ENCODE measurements at regions not wholly inside any gene's neighbourhood (a gene's known extent, or its start where the extent isn't known, plus 50 kb on each side); places are given as distances from the start of the nearest gene placed in this dataset.

DNA sequence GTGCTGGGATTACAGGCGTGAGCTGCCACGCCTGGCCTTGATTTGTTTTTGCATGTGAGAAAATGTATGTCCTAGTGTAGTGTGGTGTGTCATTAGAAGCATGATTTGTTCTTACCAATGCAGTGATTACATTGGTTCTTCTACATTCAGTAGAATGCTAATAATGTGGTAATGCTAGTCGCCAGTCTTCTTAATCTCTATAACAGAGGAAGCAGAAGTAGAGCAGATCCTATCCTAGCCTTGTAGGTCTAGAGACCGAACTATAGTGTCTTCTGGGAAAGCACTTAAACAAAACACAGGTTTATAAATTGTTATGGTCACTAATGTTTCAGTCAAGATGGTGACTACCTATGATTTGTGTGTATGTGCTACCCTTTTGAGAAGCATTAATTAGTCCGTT lies 197.5 kb upstream of the DMRT1 start:
- no peaks in the 10 kb centered on the region for H3K27me3 ChIP-seq (ENCODE audit: control insufficient read depth, insufficient read depth, low read length)
- no peak overlapping the region for H3K4me3 ChIP-seq (ENCODE audit: low read length)
- H3K9ac ChIP-seq (ENCODE audit: low read length): no peak overlapping the region
- H3K36me3 ChIP-seq (ENCODE audit: control insufficient read depth, insufficient read depth, low read length): no peaks in the 10 kb centered on the region
- H3K9me3 ChIP-seq (ENCODE audit: control insufficient read depth, low read length): no peaks in the 10 kb centered on the region
- no peaks in the 10 kb centered on the region for H3K4me1 ChIP-seq (ENCODE audit: control insufficient read depth, insufficient read depth, low read length)

DNA sequence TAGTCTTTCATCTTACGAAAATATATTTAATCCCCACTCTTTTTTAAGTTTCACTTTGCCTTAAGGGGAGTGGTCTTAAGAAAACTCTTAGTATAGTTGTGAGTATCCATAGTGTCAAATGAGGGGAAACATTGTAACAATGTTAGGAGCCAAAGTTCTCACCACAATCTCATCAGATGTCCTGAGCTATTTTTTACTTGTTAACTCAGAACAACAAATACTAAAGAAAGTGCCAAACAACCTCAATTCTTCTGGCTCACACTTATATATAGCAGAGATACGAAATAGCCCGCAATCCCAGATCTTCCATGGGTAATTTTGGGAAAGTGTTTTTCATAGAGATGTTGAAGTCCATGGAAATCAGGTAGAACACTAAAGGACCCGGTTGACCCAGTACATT lies 194.0 kb upstream of the DMRT1 start:
- Histone ChIP-seq H3K4me3 (ENCODE audit: low read length) (no peak overlapping the region), H3K9me3 (ENCODE audit: control insufficient read depth, low read length) (no peaks in the 10 kb centered on the region), H3K9ac (ENCODE audit: low read length) (no peak overlapping the region), H3K36me3 (ENCODE audit: control insufficient read depth, insufficient read depth, low read length) (no peaks in the 10 kb centered on the region), H3K4me1 (ENCODE audit: control insufficient read depth, insufficient read depth, low read length) (no peaks in the 10 kb centered on the region), H3K27me3 (ENCODE audit: control insufficient read depth, insufficient read depth, low read length) (no peaks in the 10 kb centered on the region)

DNA sequence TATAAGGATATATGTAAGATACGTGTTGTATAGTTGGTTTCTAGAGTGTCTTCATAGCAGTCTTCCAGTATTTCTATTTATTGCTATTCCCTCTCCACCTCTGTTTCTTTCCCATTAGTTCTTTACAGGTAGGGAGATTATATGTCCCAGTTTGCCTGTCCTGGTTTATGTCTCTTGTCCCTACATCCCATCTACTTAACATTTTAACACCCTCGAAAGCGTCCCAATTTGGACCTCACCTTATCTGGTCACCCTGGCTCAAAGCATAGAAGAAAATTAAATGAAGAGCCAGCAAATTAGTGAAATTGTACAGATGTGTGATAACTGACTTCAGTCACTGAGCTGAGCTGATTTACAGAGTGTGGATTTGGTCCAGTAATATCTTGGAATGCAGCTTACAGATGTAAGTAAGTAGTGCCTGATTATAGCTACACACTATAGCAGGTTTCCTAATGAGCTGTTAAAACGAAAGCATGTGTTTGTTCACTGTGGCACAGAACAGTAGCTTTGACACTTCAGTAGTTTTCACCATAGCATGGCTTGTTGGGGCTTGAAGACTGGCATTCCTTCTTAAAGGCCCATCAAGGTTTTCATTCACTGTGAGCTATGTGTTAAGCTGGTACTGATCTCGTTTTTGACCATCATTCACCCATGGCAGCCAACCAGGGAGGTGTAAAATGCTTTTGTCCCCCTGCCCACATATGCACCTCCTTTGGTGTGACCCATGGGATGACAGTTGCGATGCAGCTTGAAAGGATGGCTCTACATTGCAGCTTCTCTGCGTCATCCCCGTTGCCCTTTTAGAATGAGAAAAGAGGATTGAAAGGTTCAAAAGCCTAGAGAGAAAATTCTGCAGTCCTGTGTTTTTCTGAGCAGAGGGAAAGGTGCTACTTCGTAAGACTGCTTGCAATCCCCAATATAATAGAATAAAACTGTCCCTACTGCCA lies 192.1 kb upstream of the DMRT1 start:
- no peaks in the 10 kb centered on the region for H3K4me1 ChIP-seq (ENCODE audit: control insufficient read depth, insufficient read depth, low read length)
- H3K27me3 ChIP-seq (ENCODE audit: control insufficient read depth, insufficient read depth, low read length): no peaks in the 10 kb centered on the region
- H3K4me3 ChIP-seq (ENCODE audit: low read length): no peak overlapping the region
- H3K36me3 ChIP-seq (ENCODE audit: control insufficient read depth, insufficient read depth, low read length): no peaks in the 10 kb centered on the region
- no peaks in the 10 kb centered on the region for H3K9me3 ChIP-seq (ENCODE audit: control insufficient read depth, low read length)
- H3K9ac ChIP-seq (ENCODE audit: low read length): no peak overlapping the region

DNA sequence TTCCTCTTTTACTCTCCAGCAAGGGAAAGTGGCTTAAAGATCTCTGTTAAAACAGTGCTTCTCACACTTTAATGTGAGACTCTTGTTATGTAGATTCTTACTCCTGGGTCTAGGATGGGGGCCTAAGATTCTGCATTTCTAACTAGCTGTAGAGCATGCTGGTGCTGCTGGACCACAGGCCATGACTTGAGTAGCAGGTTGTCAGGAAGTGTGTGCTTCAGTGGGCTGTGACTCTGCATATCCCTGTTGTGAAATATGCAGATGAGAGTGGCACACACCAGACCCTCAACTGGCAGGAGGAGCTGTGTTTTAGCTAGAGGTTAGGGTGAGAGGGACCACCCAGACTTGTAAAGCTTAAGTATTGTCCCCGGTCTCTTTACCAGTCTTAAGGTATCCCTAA lies 191.1 kb upstream of the DMRT1 start:
- no peak overlapping the region for H3K9ac ChIP-seq (ENCODE audit: low read length)
- H3K4me1 ChIP-seq (ENCODE audit: control insufficient read depth, insufficient read depth, low read length): no peaks in the 10 kb centered on the region
- no peak overlapping the region for H3K4me3 ChIP-seq (ENCODE audit: low read length)
- H3K36me3 ChIP-seq (ENCODE audit: control insufficient read depth, insufficient read depth, low read length): no peaks in the 10 kb centered on the region
- no peaks in the 10 kb centered on the region for H3K27me3 ChIP-seq (ENCODE audit: control insufficient read depth, insufficient read depth, low read length)
- H3K9me3 ChIP-seq (ENCODE audit: control insufficient read depth, low read length): no peaks in the 10 kb centered on the region

GRCh38 chr9:651371-651770 lies 190.1 kb upstream of the DMRT1 start:
- H3K4me3 ChIP-seq (ENCODE audit: low read length): no peak overlapping the region
- H3K27me3 ChIP-seq (ENCODE audit: control insufficient read depth, insufficient read depth, low read length): no peaks in the 10 kb centered on the region
- no peaks in the 10 kb centered on the region for H3K9me3 ChIP-seq (ENCODE audit: control insufficient read depth, low read length)
- no peak overlapping the region for H3K9ac ChIP-seq (ENCODE audit: low read length)
- no peaks in the 10 kb centered on the region for H3K4me1 ChIP-seq (ENCODE audit: control insufficient read depth, insufficient read depth, low read length)
- no peaks in the 10 kb centered on the region for H3K36me3 ChIP-seq (ENCODE audit: control insufficient read depth, insufficient read depth, low read length)

GRCh38 chr9:652914-653313 lies 188.6 kb upstream of the DMRT1 start:
- Histone ChIP-seq H3K9ac (ENCODE audit: low read length) (no peak overlapping the region), H3K4me1 (ENCODE audit: control insufficient read depth, insufficient read depth, low read length) (no peaks in the 10 kb centered on the region), H3K36me3 (ENCODE audit: control insufficient read depth, insufficient read depth, low read length) (no peaks in the 10 kb centered on the region), H3K27me3 (ENCODE audit: control insufficient read depth, insufficient read depth, low read length) (no peaks in the 10 kb centered on the region), H3K4me3 (ENCODE audit: low read length) (no peak overlapping the region), H3K9me3 (ENCODE audit: control insufficient read depth, low read length) (no peaks in the 10 kb centered on the region)

- H3K9me3 ChIP-seq (ENCODE audit: control insufficient read depth, low read length): no peaks in the 10 kb centered on the region
- H3K9ac ChIP-seq (ENCODE audit: low read length): no peak overlapping the region
- H3K36me3 ChIP-seq (ENCODE audit: control insufficient read depth, insufficient read depth, low read length): no peaks in the 10 kb centered on the region
- H3K27me3 ChIP-seq (ENCODE audit: control insufficient read depth, insufficient read depth, low read length): no peaks in the 10 kb centered on the region
- H3K4me3 ChIP-seq (ENCODE audit: low read length): no peak overlapping the region
- no peaks in the 10 kb centered on the region for H3K4me1 ChIP-seq (ENCODE audit: control insufficient read depth, insufficient read depth, low read length)
Measured at GRCh38 chr9:653421-653820, 188.1 kb upstream of the DMRT1 start.

DNA sequence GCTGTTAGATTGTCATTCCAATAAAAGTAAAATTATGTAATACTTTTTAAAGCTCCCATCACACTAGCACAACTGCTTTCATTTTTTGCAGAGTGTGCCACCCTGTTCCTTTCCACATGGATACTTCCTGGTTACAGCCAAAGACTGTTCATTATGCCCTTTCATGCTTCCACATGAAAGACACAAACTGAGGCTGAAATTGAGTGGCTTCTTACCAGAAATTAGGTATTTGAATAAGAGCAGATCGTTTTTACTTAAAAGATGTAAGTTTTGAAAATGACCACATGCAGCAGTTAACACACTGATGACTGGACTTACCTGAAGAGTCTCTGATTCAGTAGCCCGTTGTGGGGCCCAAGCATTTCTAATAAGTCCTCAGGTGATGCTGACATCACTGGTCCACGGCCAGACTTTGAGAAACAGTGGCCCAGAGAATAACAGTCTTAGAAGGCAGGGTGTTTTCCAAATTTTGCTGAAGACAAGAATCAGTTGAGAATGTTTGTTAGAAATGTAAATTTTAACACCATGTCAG lies 187.6 kb upstream of the DMRT1 start:
- Histone ChIP-seq H3K27me3 (ENCODE audit: control insufficient read depth, insufficient read depth, low read length) (no peaks in the 10 kb centered on the region), H3K9ac (ENCODE audit: low read length) (no peak overlapping the region), H3K9me3 (ENCODE audit: control insufficient read depth, low read length) (no peaks in the 10 kb centered on the region), H3K4me1 (ENCODE audit: control insufficient read depth, insufficient read depth, low read length) (no peaks in the 10 kb centered on the region), H3K4me3 (ENCODE audit: low read length) (no peak overlapping the region), H3K36me3 (ENCODE audit: control insufficient read depth, insufficient read depth, low read length) (no peaks in the 10 kb centered on the region)

DNA sequence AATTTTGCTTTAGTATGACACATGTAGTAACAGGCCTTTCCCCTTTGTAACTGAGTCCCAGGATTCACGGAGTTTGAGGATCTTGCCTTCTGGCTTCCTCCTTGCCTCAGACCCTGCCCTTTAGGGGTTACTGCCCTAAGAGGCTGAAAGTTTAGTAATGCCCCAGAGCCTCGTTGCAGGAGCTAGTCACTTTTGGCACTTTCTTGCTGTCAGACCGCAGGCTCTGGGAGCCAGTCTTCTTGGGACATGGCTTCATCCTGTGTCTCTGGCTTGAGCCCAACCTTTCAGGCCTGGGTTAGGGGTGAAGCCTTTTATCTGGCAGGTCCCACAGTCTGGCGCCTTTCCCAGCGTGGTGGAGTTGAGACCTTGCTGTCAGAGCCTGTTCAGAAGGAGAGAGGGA lies 185.6 kb upstream of the DMRT1 start:
- H3K4me3 ChIP-seq (ENCODE audit: low read length): no peak overlapping the region
- no peaks in the 10 kb centered on the region for H3K9me3 ChIP-seq (ENCODE audit: control insufficient read depth, low read length)
- no peaks in the 10 kb centered on the region for H3K4me1 ChIP-seq (ENCODE audit: control insufficient read depth, insufficient read depth, low read length)
- H3K9ac ChIP-seq (ENCODE audit: low read length): no peak overlapping the region
- H3K36me3 ChIP-seq (ENCODE audit: control insufficient read depth, insufficient read depth, low read length): no peaks in the 10 kb centered on the region
- H3K27me3 ChIP-seq (ENCODE audit: control insufficient read depth, insufficient read depth, low read length): no peaks in the 10 kb centered on the region

DNA sequence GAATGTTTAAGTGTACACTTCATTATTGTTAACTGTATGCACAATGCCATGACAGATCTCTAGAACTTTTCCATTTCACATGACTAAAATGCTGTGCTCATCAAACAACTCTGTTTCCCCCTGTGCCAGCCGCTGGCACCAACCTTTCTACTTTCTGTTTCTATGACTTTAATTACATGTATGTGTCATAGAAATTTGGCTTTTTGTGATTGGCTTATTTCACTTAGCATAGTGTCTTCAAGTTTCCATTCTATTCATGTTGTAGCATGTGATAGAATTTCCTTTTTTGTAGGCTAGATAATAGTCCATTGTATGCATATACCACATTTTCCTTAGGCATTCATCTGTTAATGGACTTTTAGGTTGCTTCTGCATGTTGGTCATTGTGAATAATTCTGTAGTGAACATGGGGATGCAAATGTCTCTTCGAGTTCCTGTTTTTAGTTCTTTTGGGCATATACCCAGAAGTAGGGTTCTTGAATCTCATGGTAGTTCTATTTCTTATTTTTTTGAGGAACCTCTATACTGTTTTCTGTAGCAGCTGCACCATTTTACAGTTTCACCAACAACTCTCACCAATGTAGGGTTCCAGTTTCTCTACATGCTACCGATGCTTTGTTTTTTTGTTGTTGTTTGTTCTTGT lies 184.4 kb upstream of the DMRT1 start:
- H3K27me3 ChIP-seq (ENCODE audit: control insufficient read depth, insufficient read depth, low read length): no peaks in the 10 kb centered on the region
- H3K4me3 ChIP-seq (ENCODE audit: low read length): no peak overlapping the region
- no peaks in the 10 kb centered on the region for H3K36me3 ChIP-seq (ENCODE audit: control insufficient read depth, insufficient read depth, low read length)
- H3K9ac ChIP-seq (ENCODE audit: low read length): no peak overlapping the region
- H3K9me3 ChIP-seq (ENCODE audit: control insufficient read depth, low read length): no peaks in the 10 kb centered on the region
- H3K4me1 ChIP-seq (ENCODE audit: control insufficient read depth, insufficient read depth, low read length): no peaks in the 10 kb centered on the region

DNA sequence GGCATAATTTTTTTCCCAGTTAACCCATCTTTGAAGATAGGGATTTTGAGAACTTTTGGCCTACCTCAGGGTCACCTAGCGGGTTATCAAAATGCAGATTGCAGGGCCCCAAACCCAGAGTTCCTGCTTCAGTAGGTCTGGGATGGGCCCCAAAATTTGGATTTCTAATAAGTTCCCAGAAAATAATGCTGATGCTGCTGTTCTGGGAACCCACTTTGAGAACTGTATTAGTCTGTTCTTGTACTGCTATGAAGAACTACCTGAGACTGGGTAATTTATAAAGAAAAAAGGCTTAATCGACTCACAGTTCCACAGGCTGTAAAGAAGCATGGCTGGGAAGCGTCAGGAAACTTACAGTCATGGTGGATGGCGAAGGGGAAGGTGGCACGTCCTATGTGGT lies 182.2 kb upstream of the DMRT1 start:
- Histone ChIP-seq H3K36me3 (ENCODE audit: control insufficient read depth, insufficient read depth, low read length) (no peaks in the 10 kb centered on the region), H3K4me3 (ENCODE audit: low read length) (no peak overlapping the region), H3K9me3 (ENCODE audit: control insufficient read depth, low read length) (no peaks in the 10 kb centered on the region), H3K27me3 (ENCODE audit: control insufficient read depth, insufficient read depth, low read length) (no peaks in the 10 kb centered on the region), H3K9ac (ENCODE audit: low read length) (no peak overlapping the region), H3K4me1 (ENCODE audit: control insufficient read depth, insufficient read depth, low read length) (no peaks in the 10 kb centered on the region)

GRCh38 chr9:660227-660626 lies 181.3 kb upstream of the DMRT1 start:
- Histone ChIP-seq H3K9ac (ENCODE audit: low read length) (no peak overlapping the region), H3K4me1 (ENCODE audit: control insufficient read depth, insufficient read depth, low read length) (no peaks in the 10 kb centered on the region), H3K27me3 (ENCODE audit: control insufficient read depth, insufficient read depth, low read length) (no peaks in the 10 kb centered on the region), H3K4me3 (ENCODE audit: low read length) (no peak overlapping the region), H3K36me3 (ENCODE audit: control insufficient read depth, insufficient read depth, low read length) (no peaks in the 10 kb centered on the region), H3K9me3 (ENCODE audit: control insufficient read depth, low read length) (no peaks in the 10 kb centered on the region)
